Skin of body (tissue), 1 donor: ENCODE measurements at regions not wholly inside any gene's neighbourhood (a gene's known extent, or its start where the extent isn't known, plus 50 kb on each side); places are given as distances from the start of the nearest gene placed in this dataset.

Source experiments
- DNase-seq: peaks from one replicate; lab custom pipeline; 2025; lab: John Stamatoyannopoulos, UW

DNA sequence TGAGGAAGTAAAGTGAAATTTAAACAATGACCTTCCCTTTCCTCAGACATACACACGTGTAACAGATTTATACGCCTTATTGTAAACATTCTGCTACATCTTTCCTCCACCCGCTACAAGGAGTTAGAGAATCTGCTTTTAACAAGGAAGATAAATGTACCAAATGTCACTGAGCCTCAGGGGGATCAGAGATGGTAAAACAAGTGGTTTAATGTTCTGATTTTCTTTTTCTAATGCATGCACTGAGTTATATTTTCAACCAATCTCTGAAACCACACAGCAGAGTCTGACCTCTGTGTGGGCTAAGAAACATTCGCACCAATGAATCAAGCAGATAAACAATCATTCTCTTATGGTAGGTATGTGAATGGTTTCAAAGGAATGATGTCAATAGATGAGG is 599.5 kb downstream of the ARL4A start:
- no peak for DNase-seq

DNA sequence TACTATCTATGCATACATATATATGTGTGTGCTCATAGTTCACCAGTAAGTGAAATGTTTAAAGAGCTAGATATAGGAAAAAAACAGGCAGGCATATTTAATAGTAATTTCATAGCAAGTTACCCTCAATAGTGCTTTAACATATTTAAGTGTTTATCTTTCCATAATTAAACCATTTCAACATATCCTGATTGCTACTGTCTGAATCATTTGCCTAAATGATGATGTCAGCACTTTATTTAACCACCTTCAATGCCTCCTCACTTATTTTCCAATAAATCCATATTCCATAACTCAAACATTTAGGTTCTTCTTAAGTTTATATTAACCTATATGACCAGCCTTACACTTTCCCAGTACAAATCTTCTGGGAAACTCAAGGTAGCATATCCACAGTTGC is 601.1 kb downstream of the ARL4A start:
- DNase-seq, result no peak

DNA sequence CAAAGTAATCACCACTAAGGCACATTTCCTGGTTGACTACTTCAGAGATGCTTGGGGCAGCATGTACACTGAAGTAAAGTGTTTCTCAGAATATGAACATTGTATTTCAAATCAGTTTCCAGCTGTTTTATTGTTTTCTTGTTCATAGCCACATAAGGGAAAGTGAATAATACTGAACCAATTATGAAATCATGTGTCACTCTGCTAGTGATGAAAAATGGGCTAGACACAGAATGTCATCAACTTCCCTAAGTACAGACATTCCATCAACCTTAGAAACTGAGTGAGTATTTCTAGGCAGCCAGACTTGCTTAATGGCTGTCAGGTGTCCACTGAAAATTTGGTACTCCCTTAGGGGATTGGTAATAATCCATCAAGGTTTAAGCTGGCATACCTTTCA is 603.5 kb downstream of the ARL4A start:
- no peak for DNase-seq

DNA sequence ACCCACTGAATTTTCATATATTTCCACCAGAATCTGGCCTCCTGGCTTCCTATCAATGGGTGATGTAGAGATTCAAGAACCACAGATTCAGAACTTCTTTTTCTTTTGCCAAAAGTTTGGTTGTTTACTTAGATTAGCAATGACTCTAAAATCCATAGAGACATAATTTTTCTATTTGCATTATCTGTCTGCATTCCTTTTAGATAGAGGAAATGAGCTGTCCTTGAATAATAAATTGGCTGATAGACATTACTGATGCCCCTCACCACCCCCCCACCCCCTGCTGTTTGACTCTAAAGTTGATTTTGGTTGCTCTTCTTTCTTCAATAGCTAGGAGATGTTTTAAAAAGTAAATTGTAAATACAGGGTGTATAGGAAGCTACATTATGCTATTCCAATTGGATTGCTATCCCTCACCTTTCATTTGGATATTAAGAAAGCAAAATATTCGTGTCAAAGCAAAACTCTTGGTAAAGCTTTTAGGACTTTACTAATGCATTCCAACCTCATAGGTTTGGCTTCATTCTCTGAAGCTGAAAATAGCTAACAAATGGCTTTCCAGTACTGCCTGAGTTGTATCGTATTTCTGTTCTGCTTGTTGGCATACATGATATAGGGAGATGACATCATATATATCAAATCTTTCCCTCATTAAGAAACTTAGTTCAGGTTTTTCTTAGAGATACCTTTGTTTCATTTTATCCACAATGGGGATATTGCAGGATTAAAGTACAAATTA is 606.0 kb downstream of the ARL4A start:
- DNase-seq, result no peak

DNA sequence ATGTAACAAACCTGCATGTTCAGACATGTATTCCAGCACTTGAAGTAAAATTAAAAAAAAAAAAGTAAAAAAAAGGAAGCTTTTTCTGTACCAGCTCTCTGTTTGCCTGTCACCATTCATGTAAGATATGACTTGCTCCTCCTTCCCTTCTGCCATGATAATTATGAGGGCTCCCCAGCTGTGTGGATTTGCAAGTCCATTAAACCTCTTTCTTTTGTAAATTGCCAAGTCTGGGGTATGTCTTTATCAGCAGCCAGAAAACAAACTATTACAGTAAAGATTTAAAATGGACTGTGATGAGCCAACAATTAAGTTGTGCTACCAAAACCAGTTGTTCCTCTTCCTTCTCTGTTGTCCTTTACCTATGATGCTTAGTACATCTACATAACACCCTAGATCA is 619.6 kb downstream of the ARL4A start:
- DNase-seq, result no peak

DNA sequence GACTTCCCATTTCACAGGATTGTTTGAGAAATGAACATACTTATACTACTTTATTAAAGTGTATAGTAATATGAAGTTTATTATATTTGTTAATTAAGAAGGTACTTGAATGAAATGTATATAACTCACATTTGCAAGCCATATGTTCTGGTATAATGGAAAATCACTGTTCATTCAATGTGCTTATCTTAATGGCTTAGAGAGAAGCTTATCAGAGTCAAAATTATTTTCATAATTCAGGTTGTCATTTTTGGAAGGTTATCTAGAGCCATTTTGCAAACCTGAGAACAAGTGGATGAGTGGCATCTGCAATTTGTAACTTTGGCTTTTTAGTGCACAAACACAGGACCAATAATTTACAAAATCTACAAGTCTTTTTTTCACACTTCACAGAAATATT is 621.0 kb downstream of the ARL4A start:
- no peak for DNase-seq

DNA sequence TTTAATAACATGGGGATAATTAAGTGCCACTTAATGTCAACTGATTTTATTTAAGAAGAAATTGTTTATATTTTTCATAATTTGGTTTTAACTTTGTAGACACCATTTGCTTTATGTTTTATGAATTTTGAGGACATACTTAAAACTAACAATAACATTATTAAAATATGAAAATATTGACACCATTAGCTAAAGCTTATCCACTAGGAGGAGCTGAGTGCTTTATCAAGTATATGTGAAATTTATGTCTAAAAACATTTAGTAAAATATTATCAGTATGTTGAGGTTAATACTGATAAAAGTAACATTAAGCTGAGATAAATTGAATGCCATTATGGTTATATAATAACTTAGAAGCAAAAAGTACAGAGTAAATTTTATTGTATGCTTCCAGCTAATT is 622.1 kb downstream of the ARL4A start:
- DNase-seq, result no peak

DNA sequence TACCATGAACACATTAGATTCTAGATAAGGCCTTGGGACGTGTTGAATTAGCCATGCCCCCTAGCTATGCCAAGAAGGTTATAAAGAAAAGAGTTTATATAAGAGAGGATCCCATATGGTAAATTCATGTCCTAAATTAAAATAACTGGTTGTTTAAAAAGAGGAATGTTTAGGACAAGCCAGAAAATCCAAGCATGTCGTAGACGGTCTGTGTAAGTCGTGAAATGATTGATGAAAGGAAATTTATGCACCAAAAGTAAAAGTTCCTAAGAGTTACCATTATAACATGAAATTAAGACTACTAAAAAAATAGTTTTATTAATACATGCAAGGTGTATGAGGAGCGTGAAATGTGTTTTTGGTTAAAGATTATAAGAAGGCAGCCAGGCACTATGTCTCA is 624.9 kb downstream of the ARL4A start:
- no peak for DNase-seq

DNA sequence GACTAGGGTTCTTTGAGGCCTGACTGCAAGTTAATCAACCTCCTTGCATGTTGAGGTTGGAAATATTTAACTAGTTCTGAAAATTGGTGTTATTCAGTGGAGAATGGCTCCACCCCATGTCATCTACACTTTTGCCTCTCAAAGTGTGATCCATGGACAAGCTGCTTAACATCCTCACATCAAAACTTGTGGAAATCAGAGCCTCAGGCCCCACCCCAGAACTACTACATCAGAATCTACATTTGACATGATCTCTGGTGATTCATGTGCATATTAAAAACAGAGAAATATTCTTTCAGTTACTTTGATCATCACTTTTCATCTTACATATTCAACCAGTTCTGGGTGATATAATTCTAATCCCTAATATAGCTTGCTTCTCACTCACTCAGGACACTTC is 632.9 kb downstream of the ARL4A start:
- DNase-seq, result no peak

DNA sequence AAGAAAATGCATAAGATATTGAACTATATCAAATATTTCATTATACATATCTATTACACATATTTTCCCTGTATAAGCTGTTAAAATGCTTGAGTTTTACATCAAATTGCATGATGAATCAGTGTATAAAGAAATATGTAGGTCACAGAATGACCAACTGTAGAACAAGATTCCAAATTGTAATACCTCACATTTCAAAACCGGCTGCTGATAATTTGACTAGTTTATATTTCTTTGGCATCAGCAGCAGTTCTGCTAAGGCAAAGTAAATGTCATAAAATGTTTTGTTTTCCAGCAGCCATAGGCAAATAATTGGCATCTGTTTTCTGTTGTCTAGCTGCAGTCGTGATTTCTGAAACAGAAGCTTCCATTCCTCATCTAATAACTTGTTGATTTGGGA is 633.9 kb downstream of the ARL4A start:
- no peak for DNase-seq

DNA sequence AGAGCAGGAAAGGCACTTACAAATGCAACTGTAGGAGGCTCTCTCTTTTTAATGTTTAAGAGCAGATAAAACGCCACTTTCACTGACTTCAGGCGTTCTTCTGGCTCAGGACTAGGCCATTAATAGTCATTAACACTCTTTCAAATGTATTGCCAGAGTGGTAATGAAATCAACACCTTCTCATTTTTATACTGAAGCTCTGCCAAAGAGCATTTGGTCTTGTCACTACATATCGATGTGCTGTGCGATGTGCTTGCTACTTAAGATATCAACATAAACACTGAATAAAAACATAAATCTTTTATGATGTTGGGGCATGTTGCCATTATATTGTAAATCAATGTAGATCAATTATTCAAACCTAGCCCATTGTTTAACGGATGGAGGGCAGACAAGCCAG is 634.7 kb downstream of the ARL4A start:
- DNase-seq, result no peak

DNA sequence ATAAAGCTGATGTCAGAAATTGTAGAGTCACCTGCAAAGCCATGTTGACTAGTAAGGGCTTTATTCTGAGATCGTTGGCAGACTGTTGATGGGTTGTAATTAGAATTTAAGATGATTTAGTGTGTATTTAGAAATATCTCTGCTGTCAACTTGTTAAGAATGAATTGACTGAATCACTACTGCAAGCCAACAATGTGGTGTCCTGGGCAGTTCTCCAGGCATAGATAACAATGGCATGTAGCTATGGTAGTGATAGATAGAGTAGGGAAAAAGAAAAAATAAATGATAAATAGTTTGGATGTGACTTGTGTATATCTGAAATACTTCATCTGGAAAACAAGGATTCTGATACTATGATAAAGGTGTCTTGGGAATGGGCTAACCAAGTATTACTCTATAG is 640.2 kb downstream of the ARL4A start:
- no peak for DNase-seq

DNA sequence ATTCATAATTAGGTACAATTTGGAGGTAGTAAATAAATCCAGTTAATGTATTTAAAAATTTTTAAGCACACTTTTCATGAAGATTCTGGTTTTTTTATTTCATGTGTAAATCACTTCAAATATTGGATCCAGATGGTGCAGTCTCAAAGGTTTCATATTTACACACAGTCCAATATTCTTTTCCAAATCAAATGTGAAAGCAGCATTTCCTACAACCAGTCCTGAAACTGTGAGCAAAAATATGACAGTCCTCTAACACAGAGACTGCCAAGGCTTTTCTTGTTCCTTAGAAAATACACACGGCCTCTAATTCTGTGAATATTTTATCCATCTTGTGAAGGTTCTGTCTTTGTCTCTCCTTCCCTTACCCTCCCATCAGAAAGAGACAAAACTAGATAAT is 645.9 kb downstream of the ARL4A start:
- DNase-seq, result peak; percentile 12

DNA sequence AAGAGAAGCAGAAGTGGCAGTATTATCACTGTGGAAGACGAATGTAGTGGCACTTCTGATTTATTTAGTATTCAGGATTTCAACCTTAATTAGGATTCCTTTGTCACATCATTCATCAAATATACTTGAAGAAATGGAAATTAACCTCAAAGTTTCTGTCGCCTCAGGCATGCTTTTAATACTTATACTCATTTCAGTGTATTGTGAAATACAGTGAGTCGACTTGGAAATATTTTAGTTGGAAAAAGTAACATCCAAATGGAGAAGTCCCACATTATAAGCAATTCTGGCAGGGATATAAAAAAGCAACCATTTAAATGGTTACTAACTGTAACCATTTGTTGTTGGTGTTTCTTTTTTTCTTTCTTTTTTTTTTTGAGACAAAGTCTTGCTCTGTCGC is 648.8 kb downstream of the ARL4A start:
- no peak for DNase-seq

DNA sequence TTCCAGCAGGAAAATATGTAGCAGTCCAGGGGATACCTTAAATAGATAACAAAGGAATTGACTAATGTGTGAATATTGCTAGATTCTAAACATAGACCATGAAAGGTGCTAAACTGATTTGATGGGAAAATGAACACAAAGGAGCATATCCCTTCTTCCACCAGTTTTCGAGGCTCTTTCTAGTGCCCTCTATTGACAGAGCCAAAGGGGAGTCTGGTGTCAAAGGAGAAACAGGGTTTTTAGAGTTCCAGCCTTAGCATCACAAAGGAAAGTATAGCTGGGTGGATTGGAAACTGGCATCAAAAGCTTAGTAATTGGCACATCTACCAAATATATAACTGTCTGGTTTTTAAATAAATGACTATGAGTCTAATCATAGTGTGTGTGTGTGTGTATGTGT is 636.8 kb downstream of the ETV1 start:
- no peak for DNase-seq

DNA sequence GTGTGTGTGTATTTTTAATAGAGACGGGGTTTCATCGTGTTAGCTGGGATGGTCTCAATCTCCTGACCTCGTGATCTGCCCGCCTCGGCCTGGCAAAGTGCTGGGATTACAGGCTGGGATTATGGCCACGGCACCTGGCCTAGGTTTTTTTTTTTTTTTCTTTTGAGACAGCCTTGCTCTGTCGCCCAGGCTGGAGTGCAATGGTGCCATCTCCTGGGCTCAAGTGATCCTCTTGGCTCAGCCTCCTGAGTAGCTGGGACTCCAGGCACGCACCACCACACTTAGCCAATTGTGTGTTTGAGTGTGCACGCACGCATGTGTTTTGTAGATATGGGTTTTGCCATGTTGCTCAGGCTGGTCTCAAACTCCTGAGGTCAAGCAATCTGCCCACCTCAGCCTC is 629.8 kb downstream of the ETV1 start:
- DNase-seq, result no peak

DNA sequence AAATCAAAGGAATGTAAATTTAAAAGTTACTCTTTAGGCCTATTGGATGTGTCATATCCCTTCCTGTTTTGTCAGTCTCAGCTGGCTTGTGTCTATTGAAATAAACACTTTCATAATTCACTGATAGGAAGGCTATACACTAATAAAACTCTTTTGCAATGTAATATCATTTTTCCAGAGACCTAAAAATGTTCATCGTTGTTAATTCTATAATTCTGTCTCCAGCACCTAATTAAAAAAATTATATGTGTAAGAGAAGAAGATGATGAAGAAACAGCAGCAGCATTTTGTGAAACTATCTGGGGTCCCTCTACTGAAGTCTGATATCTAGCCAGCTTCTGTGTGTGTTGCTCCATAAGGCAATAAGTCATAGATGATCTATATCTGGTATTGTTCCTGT is 602.7 kb downstream of the ETV1 start:
- no peak for DNase-seq

DNA sequence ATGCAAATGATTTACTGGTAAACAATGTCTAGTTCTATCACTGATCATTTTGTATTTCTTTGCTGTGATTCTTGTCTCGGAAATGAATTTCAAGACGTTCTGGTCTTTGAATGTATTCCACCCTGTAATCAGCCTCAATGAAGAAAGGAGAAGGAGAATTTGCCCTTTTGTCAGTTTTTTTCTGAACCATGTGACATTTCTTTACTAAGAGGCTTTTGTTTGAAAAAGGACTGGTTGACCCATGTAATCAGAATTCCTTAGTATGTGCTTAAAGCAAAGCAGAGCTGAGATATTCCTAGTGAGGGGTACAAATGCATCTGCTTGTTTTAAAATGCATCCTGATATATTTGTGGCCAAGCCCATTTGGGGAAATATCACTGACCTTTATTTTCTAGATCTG is 581.6 kb downstream of the ETV1 start:
- DNase-seq, result no peak

DNA sequence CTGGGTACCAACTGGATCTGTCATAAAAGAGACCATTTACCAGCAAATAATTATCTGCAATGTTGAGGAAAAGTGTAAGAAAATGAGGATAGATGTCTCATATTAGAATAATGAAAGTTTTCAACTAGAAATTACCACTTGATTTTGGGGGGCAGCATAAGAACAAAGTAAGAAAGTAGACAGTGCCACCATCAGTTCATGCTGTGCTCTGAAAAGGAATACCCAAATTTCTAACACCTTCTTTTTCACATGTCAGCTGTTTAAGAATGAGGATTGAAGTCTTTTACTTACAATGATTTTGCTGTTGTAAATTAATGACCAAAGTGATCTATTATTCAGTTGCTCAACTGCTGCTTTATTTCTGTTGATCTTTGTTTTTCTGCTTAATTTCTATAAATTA is 578.3 kb downstream of the ETV1 start:
- DNase-seq, result no peak

DNA sequence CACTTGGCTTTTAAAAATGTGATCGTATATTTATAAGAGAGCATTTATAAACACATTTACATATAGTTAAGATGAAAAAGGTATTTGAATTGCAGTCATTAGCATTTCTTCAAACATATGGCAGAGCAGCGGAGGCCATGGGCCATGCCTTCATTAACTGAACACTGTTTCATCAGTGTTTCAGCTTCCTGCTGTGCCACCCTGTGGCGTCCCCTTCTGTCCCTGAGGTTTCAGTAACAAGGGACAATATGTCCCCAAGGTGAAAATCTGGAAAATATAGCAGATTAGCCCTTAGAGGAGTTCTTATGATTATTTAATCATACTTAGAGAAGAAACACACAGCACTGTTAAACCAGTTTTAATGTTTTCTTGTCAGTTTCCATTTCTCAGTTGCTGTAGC is 577.8 kb downstream of the ETV1 start:
- no peak for DNase-seq

DNA sequence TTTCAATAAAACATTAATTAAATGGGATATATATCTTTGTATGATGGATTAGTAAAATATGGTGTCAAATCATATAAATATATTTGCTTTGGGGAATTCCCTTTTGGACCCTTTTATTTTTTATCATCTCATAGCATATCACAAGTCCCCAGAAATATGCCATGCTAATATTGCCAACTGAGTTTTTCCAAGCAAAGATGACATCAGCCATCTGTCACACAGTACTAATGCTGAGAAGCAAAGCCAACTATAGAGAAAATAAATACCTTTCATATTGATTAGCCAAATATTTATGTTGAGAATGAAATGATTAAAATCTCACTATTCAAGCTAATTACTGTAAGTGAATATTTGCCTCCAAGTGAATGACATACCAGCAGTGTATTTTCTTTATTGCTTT is 575.3 kb downstream of the ETV1 start:
- DNase-seq, result no peak

DNA sequence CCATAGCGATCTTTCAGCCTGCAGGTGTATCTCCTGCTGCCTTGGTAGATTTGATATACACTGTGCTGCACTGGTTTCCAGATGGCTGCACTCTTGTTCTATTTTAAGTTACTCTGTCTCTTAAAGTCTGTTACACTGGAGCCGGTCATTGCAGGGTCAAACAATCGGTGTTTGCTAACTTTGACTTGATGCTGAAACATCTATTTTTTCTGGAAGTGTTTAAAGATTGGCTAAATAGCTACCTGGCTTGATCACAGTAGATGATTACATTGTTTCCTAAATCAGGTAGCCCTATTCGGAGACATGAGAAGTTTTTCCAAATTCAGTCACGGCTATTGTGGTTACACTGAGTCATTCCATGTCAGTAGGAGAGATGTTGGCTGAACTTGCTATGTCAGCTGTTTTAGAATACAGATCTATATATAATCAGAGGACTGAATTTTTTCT is 574.8 kb downstream of the ETV1 start:
- DNase-seq, result no peak

DNA sequence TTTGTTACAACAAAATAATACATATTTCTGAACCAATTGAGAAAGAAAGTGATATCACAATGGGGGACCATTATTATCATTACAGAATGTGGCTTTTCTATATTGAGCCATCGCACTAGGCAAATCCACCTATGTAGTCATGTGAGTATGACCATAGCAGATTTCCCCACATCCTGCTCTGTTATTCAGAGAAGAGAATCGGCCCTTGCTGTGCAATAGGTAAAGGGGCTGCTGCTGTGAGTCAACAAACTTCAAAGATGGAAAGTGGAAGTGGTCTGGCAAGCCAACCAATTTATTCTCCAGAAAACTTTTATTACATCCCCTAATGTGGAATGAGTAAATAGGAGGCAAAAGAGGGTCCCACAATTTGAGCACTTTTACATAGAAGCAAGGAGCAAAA is 573.4 kb downstream of the ETV1 start:
- DNase-seq, result no peak

DNA sequence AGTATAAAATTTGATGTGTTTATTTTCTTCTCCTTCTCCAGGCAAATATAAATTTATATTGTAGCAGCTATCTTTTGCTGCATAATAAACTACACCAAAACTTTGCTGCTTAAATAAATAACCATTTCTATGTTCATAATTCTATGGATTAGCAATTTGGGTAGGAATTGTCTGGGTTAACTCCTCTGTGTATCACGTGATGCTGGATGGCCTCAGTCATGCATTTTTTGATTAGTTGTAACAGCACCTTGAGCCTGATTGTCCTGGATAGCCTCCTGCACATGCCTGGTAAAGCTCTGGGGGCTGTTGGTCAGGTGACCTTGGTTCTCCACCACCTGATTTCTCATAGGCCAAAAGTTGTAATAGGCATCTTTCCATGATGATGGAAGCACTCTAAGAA is 572.9 kb downstream of the ETV1 start:
- DNase-seq, result no peak
